ENCODE measurements at regions not wholly inside any gene's neighbourhood (a gene's known extent, or its start where the extent isn't known, plus 50 kb on each side); places are given as distances from the start of the nearest gene placed in this dataset.

GRCh38 chr3:177735431-177735830, 538.1 kb upstream of the TBL1XR1 start:
- H3K27me3 Mint-ChIP-seq, result no peaks in the 10 kb centered on the region
- no peak overlapping the region for H3K4me3 Mint-ChIP-seq
- DNase-seq, result no peak
- H3K27ac Mint-ChIP-seq, result no peak overlapping the region
- no peaks in the 10 kb centered on the region for H3K36me3 Mint-ChIP-seq
- H3K4me1 Mint-ChIP-seq, result no peaks in the 10 kb centered on the region
- CTCF ChIA-PET, result no interaction called here
- H3K9me3 Mint-ChIP-seq, result no peaks in the 10 kb centered on the region

GRCh38 chr3:177739461-177739860, 542.2 kb upstream of the TBL1XR1 start:
- no peaks in the 10 kb centered on the region for H3K4me1 Mint-ChIP-seq
- no peaks in the 10 kb centered on the region for H3K27me3 Mint-ChIP-seq
- no peak overlapping the region for H3K4me3 Mint-ChIP-seq
- no peaks in the 10 kb centered on the region for H3K36me3 Mint-ChIP-seq
- no peak for DNase-seq
- CTCF ChIA-PET, result no interaction called here
- H3K9me3 Mint-ChIP-seq, result no peaks in the 10 kb centered on the region
- H3K27ac Mint-ChIP-seq, result no peak overlapping the region

- H3K27ac Mint-ChIP-seq, result no peak overlapping the region
- no peak for DNase-seq
- H3K9me3 Mint-ChIP-seq, result no peaks in the 10 kb centered on the region
- H3K4me1 Mint-ChIP-seq, result no peaks in the 10 kb centered on the region
- H3K27me3 Mint-ChIP-seq, result no peaks in the 10 kb centered on the region
- H3K4me3 Mint-ChIP-seq, result no peak overlapping the region
- CTCF ChIA-PET, result no interaction called here
- H3K36me3 Mint-ChIP-seq, result no peaks in the 10 kb centered on the region
These were observed 543.0 kb upstream of the TBL1XR1 start for GRCh38 chr3:177740254-177740653.

- Mint-ChIP-seq H3K9me3 (no peaks in the 10 kb centered on the region), H3K4me1 (no peaks in the 10 kb centered on the region), H3K4me3 (no peak overlapping the region), H3K27ac (no peak overlapping the region), H3K36me3 (no peaks in the 10 kb centered on the region), H3K27me3 (no peaks in the 10 kb centered on the region)
- no peak for DNase-seq
- CTCF ChIA-PET, result no interaction called here
These were observed 545.0 kb upstream of the TBL1XR1 start for GRCh38 chr3:177742273-177742672.

- Mint-ChIP-seq H3K4me1 (no peaks in the 10 kb centered on the region), H3K4me3 (no peak overlapping the region), H3K27me3 (no peaks in the 10 kb centered on the region), H3K36me3 (no peaks in the 10 kb centered on the region), H3K27ac (no peak overlapping the region), H3K9me3 (no peaks in the 10 kb centered on the region)
- DNase-seq, result no peak
- CTCF ChIA-PET, result no interaction called here
These were observed 546.0 kb upstream of the TBL1XR1 start for GRCh38 chr3:177743173-177743890.

- CTCF ChIA-PET, result no interaction called here
- no peaks in the 10 kb centered on the region for H3K4me1 Mint-ChIP-seq
- H3K27me3 Mint-ChIP-seq, result no peaks in the 10 kb centered on the region
- no peak overlapping the region for H3K4me3 Mint-ChIP-seq
- H3K9me3 Mint-ChIP-seq, result no peaks in the 10 kb centered on the region
- DNase-seq, result no peak
- H3K27ac Mint-ChIP-seq, result no peak overlapping the region
- H3K36me3 Mint-ChIP-seq, result no peaks in the 10 kb centered on the region
These were observed 547.8 kb upstream of the TBL1XR1 start for GRCh38 chr3:177744873-177745606.

- CTCF ChIA-PET, result no interaction called here
- Mint-ChIP-seq H3K9me3 (no peaks in the 10 kb centered on the region), H3K4me3 (no peak overlapping the region), H3K27me3 (no peaks in the 10 kb centered on the region), H3K36me3 (no peaks in the 10 kb centered on the region), H3K27ac (no peak overlapping the region), H3K4me1 (no peaks in the 10 kb centered on the region)
- no peak for DNase-seq
These were observed 548.3 kb upstream of the TBL1XR1 start for GRCh38 chr3:177745607-177746005.

- H3K27me3 Mint-ChIP-seq, result no peaks in the 10 kb centered on the region
- H3K36me3 Mint-ChIP-seq, result no peaks in the 10 kb centered on the region
- no peak overlapping the region for H3K27ac Mint-ChIP-seq
- CTCF ChIA-PET, result interaction anchor here (0.7 kb wide), 1 partner anchor 42 kb away, joined by 3 read pairs; no protein-coding TSS in a partner anchor
- no peak overlapping the region for H3K4me3 Mint-ChIP-seq
- no peaks in the 10 kb centered on the region for H3K9me3 Mint-ChIP-seq
- H3K4me1 Mint-ChIP-seq, result no peaks in the 10 kb centered on the region
- no peak for DNase-seq
These were observed 549.2 kb upstream of the TBL1XR1 start for GRCh38 chr3:177746337-177746933.

GRCh38 chr3:177749836-177750235, 552.6 kb upstream of the TBL1XR1 start:
- no peaks in the 10 kb centered on the region for H3K27me3 Mint-ChIP-seq
- H3K4me3 Mint-ChIP-seq, result no peak overlapping the region
- H3K36me3 Mint-ChIP-seq, result no peaks in the 10 kb centered on the region
- no peaks in the 10 kb centered on the region for H3K9me3 Mint-ChIP-seq
- CTCF ChIA-PET, result no interaction called here
- no peak overlapping the region for H3K27ac Mint-ChIP-seq
- H3K4me1 Mint-ChIP-seq, result no peaks in the 10 kb centered on the region
- DNase-seq, result no peak

GRCh38 chr3:177750436-177750835, 553.2 kb upstream of the TBL1XR1 start:
- Mint-ChIP-seq H3K36me3 (no peaks in the 10 kb centered on the region), H3K9me3 (no peaks in the 10 kb centered on the region), H3K4me1 (no peaks in the 10 kb centered on the region), H3K27me3 (no peaks in the 10 kb centered on the region), H3K27ac (no peak overlapping the region), H3K4me3 (no peak overlapping the region)
- no peak for DNase-seq
- CTCF ChIA-PET, result no interaction called here

- Mint-ChIP-seq H3K27me3 (no peaks in the 10 kb centered on the region), H3K36me3 (no peaks in the 10 kb centered on the region), H3K4me1 (no peaks in the 10 kb centered on the region), H3K9me3 (no peaks in the 10 kb centered on the region), H3K27ac (no peak overlapping the region), H3K4me3 (no peak overlapping the region)
- no peak for DNase-seq
- CTCF ChIA-PET, result no interaction called here
These were observed 554.5 kb upstream of the TBL1XR1 start for GRCh38 chr3:177751770-177752169.

GRCh38 chr3:177752831-177753230, 555.5 kb upstream of the TBL1XR1 start:
- DNase-seq, result no peak
- H3K36me3 Mint-ChIP-seq, result no peaks in the 10 kb centered on the region
- no peaks in the 10 kb centered on the region for H3K9me3 Mint-ChIP-seq
- no peak overlapping the region for H3K27ac Mint-ChIP-seq
- no peak overlapping the region for H3K4me3 Mint-ChIP-seq
- no peaks in the 10 kb centered on the region for H3K27me3 Mint-ChIP-seq
- CTCF ChIA-PET, result no interaction called here
- H3K4me1 Mint-ChIP-seq, result no peaks in the 10 kb centered on the region

- Mint-ChIP-seq H3K36me3 (no peaks in the 10 kb centered on the region), H3K4me1 (no peaks in the 10 kb centered on the region), H3K27ac (no peak overlapping the region)
These were observed 556.3 kb upstream of the TBL1XR1 start for GRCh38 chr3:177753451-177754155.

GRCh38 chr3:177754508-177754921, 557.2 kb upstream of the TBL1XR1 start:
- Mint-ChIP-seq H3K27me3 (no peaks in the 10 kb centered on the region), H3K27ac (no peak overlapping the region), H3K4me3 (no peak overlapping the region), H3K9me3 (peaks cover 5% of the 10 kb centered on the region), H3K4me1 (no peaks in the 10 kb centered on the region), H3K36me3 (no peaks in the 10 kb centered on the region)
- no peak for DNase-seq
- CTCF ChIA-PET, result no interaction called here

More at GRCh38 chr3:177753451-177754155, 556.3 kb upstream of the TBL1XR1 start:
- CTCF ChIA-PET, result no interaction called here
- DNase-seq, result no peak
- Mint-ChIP-seq H3K27me3 (no peaks in the 10 kb centered on the region), H3K4me3 (no peak overlapping the region), H3K9me3 (peaks cover 3% of the 10 kb centered on the region)
